ENCODE measurements at regions not wholly inside any gene's neighbourhood (a gene's known extent, or its start where the extent isn't known, plus 50 kb on each side); places are given as distances from the start of the nearest gene placed in this dataset.
A peak's percentile ranks its signal among the peaks of the same experiment; 100 is the strongest.

DNA sequence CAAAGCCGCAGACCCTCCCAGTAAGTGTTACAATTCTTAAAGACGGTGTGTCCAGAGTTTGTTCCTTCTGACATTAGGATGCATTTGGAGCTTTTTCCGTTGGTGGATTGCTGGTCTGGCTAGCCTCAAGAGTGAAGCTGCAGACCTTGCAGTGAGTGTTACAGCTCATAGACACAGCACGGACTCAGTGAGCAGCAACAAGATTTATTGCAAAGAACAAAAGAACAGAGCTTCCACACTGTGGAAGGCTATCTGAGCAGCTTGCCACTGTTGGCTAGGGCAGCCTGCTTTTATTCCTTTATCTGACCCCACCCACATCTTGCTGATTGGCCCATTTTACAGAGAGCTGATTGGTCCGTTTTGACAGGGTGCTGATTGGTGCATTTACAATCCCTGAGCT, 242.8 kb upstream of the SGCG start:
- Histone ChIP-seq H3K27ac (ENCODE audit: extremely low read depth, low read depth, low read length) (no peak overlapping the region), H3K4me1 (ENCODE audit: control insufficient read depth, insufficient read depth, low read length) (no peaks in the 10 kb centered on the region), H3K9me3 (ENCODE audit: control insufficient read depth, insufficient read depth, low read depth, low read length) (no peaks in the 10 kb centered on the region), H3K4me3 (ENCODE audit: low read depth, low read length) (no peak overlapping the region), H3K36me3 (ENCODE audit: control insufficient read depth in 2 of 2, insufficient read depth in 1 of 2, low read length in 2 of 2) (no peaks in the 10 kb centered on the region)
- ChIA-PET CTCF (no interaction called here), POLR2A (no interaction called here)
- TF ChIP-seq ZNF843 (tag by site-specific recombination; IDR thresholded peaks at IDR 0.05) (no peak), ZNF239 (tag by site-specific recombination; IDR thresholded peaks at IDR 0.05) (no peak), ZNF626 (tag by site-specific recombination; IDR thresholded peaks at IDR 0.05) (no peak), TSHZ1 (tag by site-specific recombination; IDR thresholded peaks at IDR 0.05; ENCODE audit: borderline replicate concordance) (no peak)

DNA sequence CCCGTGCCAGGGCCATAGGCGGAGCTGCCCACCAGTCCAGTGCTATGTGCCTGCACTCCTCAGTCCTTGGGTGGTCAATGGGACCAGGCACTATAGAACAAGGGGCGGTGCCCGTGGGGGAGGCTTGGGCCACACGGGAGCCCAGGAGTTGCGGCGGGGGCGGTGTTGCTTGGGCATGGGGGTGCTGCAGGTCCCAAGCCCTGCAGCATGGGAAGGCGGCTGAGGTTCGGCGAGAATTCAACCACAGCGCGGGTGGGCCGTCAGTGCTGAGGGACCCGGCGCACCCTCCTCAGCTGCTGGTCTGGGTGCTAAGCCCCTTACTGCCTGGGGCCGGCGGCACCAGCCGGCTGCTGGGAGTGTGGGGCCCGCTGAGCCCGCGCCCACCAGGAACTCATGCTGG, 242.2 kb upstream of the SGCG start:
- CTCF ChIA-PET, result no interaction called here
- TF ChIP-seq ZFP37 (tag by site-specific recombination; IDR thresholded peaks at IDR 0.05) (no peak), ZNF362 (tag by site-specific recombination; IDR thresholded peaks at IDR 0.05) (no peak), KLF9 (tag by site-specific recombination; IDR thresholded peaks at IDR 0.05; ENCODE audit: low read depth) (no peak), ZNF174 (tag by site-specific recombination; IDR thresholded peaks at IDR 0.05) (no peak), KLF1 (tag by site-specific recombination; IDR thresholded peaks at IDR 0.05) (no peak), ZNF558 (tag by site-specific recombination; IDR thresholded peaks at IDR 0.05) (no peak), ZNF146 (tag by site-specific recombination; IDR thresholded peaks at IDR 0.05) (no peak), ZNF350 (tag by site-specific recombination; IDR thresholded peaks at IDR 0.05) (no peak), ZNF521 (tag by site-specific recombination; IDR thresholded peaks at IDR 0.05) (no peak), ZNF114 (tag by site-specific recombination; IDR thresholded peaks at IDR 0.05) (no peak), ZNF214 (tag by site-specific recombination; IDR thresholded peaks at IDR 0.05; ENCODE audit: borderline replicate concordance) (no peak), TRIM28 (IDR thresholded peaks at IDR 0.05; ENCODE audit: borderline replicate concordance, low read length) (no peak)

GRCh38 chr13:22939157-22939556, 241.6 kb upstream of the SGCG start:
- TF ChIP-seq ZNF76 (tag by site-specific recombination; IDR thresholded peaks at IDR 0.05; ENCODE audit: borderline replicate concordance, low read depth) (no peak), KLF1 (tag by site-specific recombination; IDR thresholded peaks at IDR 0.05) (peak; percentile 46; the same call in 1 of the 2 replicates)
- ChIA-PET CTCF (interaction anchor here (0.6 kb wide), 1 partner anchor 1012 kb away, joined by 3 read pairs; no protein-coding TSS in a partner anchor), POLR2A (no interaction called here)
- no peak overlapping the region for H3K27ac ChIP-seq (ENCODE audit: extremely low read depth, low read depth, low read length)
- no peaks in the 10 kb centered on the region for H3K4me1 ChIP-seq (ENCODE audit: control insufficient read depth, insufficient read depth, low read length)
- no peak overlapping the region for H3K4me3 ChIP-seq (ENCODE audit: low read depth, low read length)
- H3K9me3 ChIP-seq (ENCODE audit: control insufficient read depth, insufficient read depth, low read depth, low read length), result no peaks in the 10 kb centered on the region
- H3K36me3 ChIP-seq (ENCODE audit: control insufficient read depth in 2 of 2, insufficient read depth in 1 of 2, low read length in 2 of 2), result no peaks in the 10 kb centered on the region

More for the DNA sequence above, 242.2 kb upstream of the SGCG start:
- Histone ChIP-seq H3K4me3 (ENCODE audit: low read depth, low read length) (no peak overlapping the region), H3K36me3 (ENCODE audit: control insufficient read depth in 2 of 2, insufficient read depth in 1 of 2, low read length in 2 of 2) (no peaks in the 10 kb centered on the region), H3K27ac (ENCODE audit: extremely low read depth, low read depth, low read length) (no peak overlapping the region), H3K4me1 (ENCODE audit: control insufficient read depth, insufficient read depth, low read length) (no peaks in the 10 kb centered on the region), H3K9me3 (ENCODE audit: control insufficient read depth, insufficient read depth, low read depth, low read length) (no peaks in the 10 kb centered on the region)
- POLR2A ChIA-PET, result no interaction called here
